ENCODE measurements at regions not wholly inside any gene's neighbourhood (a gene's known extent, or its start where the extent isn't known, plus 50 kb on each side); places are given as distances from the start of the nearest gene placed in this dataset.

DNA sequence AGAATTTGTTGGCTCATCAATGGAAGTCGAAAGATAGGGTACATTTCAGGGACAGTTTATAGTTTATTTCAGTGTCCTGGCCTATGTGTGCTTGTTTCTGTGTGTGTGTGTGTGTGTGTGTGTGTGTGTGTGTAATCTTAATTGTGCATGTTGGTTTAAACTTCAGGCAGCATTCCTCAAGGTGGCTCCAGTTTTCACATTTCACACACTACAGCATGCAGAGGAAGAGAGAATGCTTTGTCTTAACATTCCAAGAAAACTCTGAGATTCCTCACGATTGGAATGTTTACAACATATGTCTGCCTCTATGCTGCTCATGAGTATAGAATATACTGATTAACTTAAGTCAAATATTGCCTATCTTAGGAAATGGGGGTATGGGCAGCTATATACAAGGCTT, 332.6 kb upstream of the EPHA7 start:
- no peak overlapping the region for H2BK12ac ChIP-seq (ENCODE audit: low read length)
- H3K14ac ChIP-seq (ENCODE audit: low read length), result no peak overlapping the region
- no peak overlapping the region for H4K12ac ChIP-seq (ENCODE audit: low read depth, low read length)
- no peaks in the 10 kb centered on the region for H3K27me3 ChIP-seq (ENCODE audit: insufficient read depth, low read length)
- H2AK5ac ChIP-seq (ENCODE audit: low read length), result no peak overlapping the region
- no peaks in the 10 kb centered on the region for H3K79me2 ChIP-seq (ENCODE audit: control insufficient read depth, insufficient read depth, low read length, poor library complexity)
- no peak overlapping the region for H2BK120ac ChIP-seq (ENCODE audit: insufficient read depth, low read length, poor library complexity)
- no peak overlapping the region for H4K91ac ChIP-seq (ENCODE audit: low read depth, low read length)
- DNase-seq, result no peak
- no peaks in the 10 kb centered on the region for H3K79me1 ChIP-seq (ENCODE audit: low read length)
- H4K8ac ChIP-seq (ENCODE audit: low read depth, low read length), result no peak overlapping the region
- H3K4me2 ChIP-seq (ENCODE audit: low read length), result no peak overlapping the region
- H3K9me3 ChIP-seq (ENCODE audit: insufficient read depth, low read depth, low read length), result no peaks in the 10 kb centered on the region
- H3K4me3 ChIP-seq (ENCODE audit: low read depth, low read length), result no peak overlapping the region
- no peaks in the 10 kb centered on the region for H3K36me3 ChIP-seq (ENCODE audit: control insufficient read depth in 1 of 2, insufficient read depth in 2 of 2, low read length in 2 of 2)
- H3K27ac ChIP-seq (ENCODE audit: low read depth, low read length), result no peak overlapping the region
- no peak overlapping the region for H3K23ac ChIP-seq (ENCODE audit: low read length)
- H3K9ac ChIP-seq (ENCODE audit: low read length), result no peak overlapping the region
- no peak overlapping the region for H3K4ac ChIP-seq (ENCODE audit: low read depth, low read length)
- H2AFZ ChIP-seq (ENCODE audit: insufficient read depth, low read length, poor library complexity), result no peak overlapping the region
- no peaks in the 10 kb centered on the region for H3K4me1 ChIP-seq (ENCODE audit: control insufficient read depth in 1 of 2, insufficient read depth in 2 of 2, low read length in 2 of 2)
- H2BK5ac ChIP-seq (ENCODE audit: low read depth, low read length, poor library complexity), result no peak overlapping the region
- H3K18ac ChIP-seq (ENCODE audit: low read length), result no peak overlapping the region
- WGBS (ENCODE audit: extremely low coverage, insufficient coverage, insufficient read length), result no CpG with 5 or more reads among the region's 2 CpGs

- no CpG with 5 or more reads among the region's 2 CpGs for WGBS (ENCODE audit: extremely low coverage, insufficient coverage, insufficient read length)
- no peak overlapping the region for H3K18ac ChIP-seq (ENCODE audit: low read length)
- H3K4me1 ChIP-seq (ENCODE audit: control insufficient read depth in 1 of 2, insufficient read depth in 2 of 2, low read length in 2 of 2), result no peaks in the 10 kb centered on the region
- H3K79me2 ChIP-seq (ENCODE audit: control insufficient read depth, insufficient read depth, low read length, poor library complexity), result no peaks in the 10 kb centered on the region
- no peak overlapping the region for H4K91ac ChIP-seq (ENCODE audit: low read depth, low read length)
- H3K36me3 ChIP-seq (ENCODE audit: control insufficient read depth in 1 of 2, insufficient read depth in 2 of 2, low read length in 2 of 2), result no peaks in the 10 kb centered on the region
- H2BK12ac ChIP-seq (ENCODE audit: low read length), result no peak overlapping the region
- no peak for DNase-seq
- H3K4me3 ChIP-seq (ENCODE audit: low read depth, low read length), result no peak overlapping the region
- H4K8ac ChIP-seq (ENCODE audit: low read depth, low read length), result no peak overlapping the region
- H3K23ac ChIP-seq (ENCODE audit: low read length), result no peak overlapping the region
- no peak overlapping the region for H2AFZ ChIP-seq (ENCODE audit: insufficient read depth, low read length, poor library complexity)
- H2BK120ac ChIP-seq (ENCODE audit: insufficient read depth, low read length, poor library complexity), result no peak overlapping the region
- H3K4me2 ChIP-seq (ENCODE audit: low read length), result no peak overlapping the region
- H3K9me3 ChIP-seq (ENCODE audit: insufficient read depth, low read depth, low read length), result no peaks in the 10 kb centered on the region
- H4K12ac ChIP-seq (ENCODE audit: low read depth, low read length), result no peak overlapping the region
- no peak overlapping the region for H3K9ac ChIP-seq (ENCODE audit: low read length)
- no peak overlapping the region for H2BK5ac ChIP-seq (ENCODE audit: low read depth, low read length, poor library complexity)
- no peak overlapping the region for H2AK5ac ChIP-seq (ENCODE audit: low read length)
- H3K14ac ChIP-seq (ENCODE audit: low read length), result no peak overlapping the region
- no peak overlapping the region for H3K4ac ChIP-seq (ENCODE audit: low read depth, low read length)
- H3K27ac ChIP-seq (ENCODE audit: low read depth, low read length), result no peak overlapping the region
- no peaks in the 10 kb centered on the region for H3K79me1 ChIP-seq (ENCODE audit: low read length)
- no peaks in the 10 kb centered on the region for H3K27me3 ChIP-seq (ENCODE audit: insufficient read depth, low read length)
Measured at GRCh38 chr6:93749930-93750329, 330.6 kb upstream of the EPHA7 start.

DNA sequence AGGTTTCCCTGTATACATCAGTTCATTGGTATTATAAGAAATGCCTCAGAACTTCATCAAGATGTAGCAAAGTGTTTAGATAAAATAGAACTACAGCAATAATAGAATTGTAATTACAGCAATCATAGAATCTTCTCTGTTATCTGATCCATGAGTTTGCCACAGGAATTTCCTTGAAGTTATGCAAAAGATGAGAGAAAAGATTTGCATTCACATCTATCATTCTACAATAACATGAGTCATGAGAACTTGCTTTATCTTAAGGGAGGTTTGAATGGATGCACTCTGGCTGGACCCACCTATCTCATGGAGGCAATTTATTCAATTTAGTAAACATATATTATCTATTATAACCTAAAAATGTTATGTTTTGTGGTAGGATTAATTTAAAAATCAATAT, 329.8 kb upstream of the EPHA7 start:
- Histone ChIP-seq H3K4me2 (ENCODE audit: low read length) (no peak overlapping the region), H4K91ac (ENCODE audit: low read depth, low read length) (no peak overlapping the region), H3K36me3 (ENCODE audit: control insufficient read depth in 1 of 2, insufficient read depth in 2 of 2, low read length in 2 of 2) (no peaks in the 10 kb centered on the region), H3K9me3 (ENCODE audit: insufficient read depth, low read depth, low read length) (no peaks in the 10 kb centered on the region), H3K4me1 (ENCODE audit: control insufficient read depth in 1 of 2, insufficient read depth in 2 of 2, low read length in 2 of 2) (no peaks in the 10 kb centered on the region), H4K12ac (ENCODE audit: low read depth, low read length) (no peak overlapping the region), H3K27ac (ENCODE audit: low read depth, low read length) (no peak overlapping the region), H2AK5ac (ENCODE audit: low read length) (no peak overlapping the region), H3K18ac (ENCODE audit: low read length) (no peak overlapping the region), H4K8ac (ENCODE audit: low read depth, low read length) (no peak overlapping the region), H2BK120ac (ENCODE audit: insufficient read depth, low read length, poor library complexity) (no peak overlapping the region), H3K79me2 (ENCODE audit: control insufficient read depth, insufficient read depth, low read length, poor library complexity) (no peaks in the 10 kb centered on the region), H3K9ac (ENCODE audit: low read length) (no peak overlapping the region), H3K4ac (ENCODE audit: low read depth, low read length) (no peak overlapping the region), H3K14ac (ENCODE audit: low read length) (no peak overlapping the region), H3K23ac (ENCODE audit: low read length) (no peak overlapping the region), H2BK5ac (ENCODE audit: low read depth, low read length, poor library complexity) (no peak overlapping the region), H2AFZ (ENCODE audit: insufficient read depth, low read length, poor library complexity) (no peak overlapping the region), H2BK12ac (ENCODE audit: low read length) (no peak overlapping the region), H3K27me3 (ENCODE audit: insufficient read depth, low read length) (no peaks in the 10 kb centered on the region), H3K79me1 (ENCODE audit: low read length) (no peaks in the 10 kb centered on the region), H3K4me3 (ENCODE audit: low read depth, low read length) (no peak overlapping the region)
- DNase-seq, result no peak

DNA sequence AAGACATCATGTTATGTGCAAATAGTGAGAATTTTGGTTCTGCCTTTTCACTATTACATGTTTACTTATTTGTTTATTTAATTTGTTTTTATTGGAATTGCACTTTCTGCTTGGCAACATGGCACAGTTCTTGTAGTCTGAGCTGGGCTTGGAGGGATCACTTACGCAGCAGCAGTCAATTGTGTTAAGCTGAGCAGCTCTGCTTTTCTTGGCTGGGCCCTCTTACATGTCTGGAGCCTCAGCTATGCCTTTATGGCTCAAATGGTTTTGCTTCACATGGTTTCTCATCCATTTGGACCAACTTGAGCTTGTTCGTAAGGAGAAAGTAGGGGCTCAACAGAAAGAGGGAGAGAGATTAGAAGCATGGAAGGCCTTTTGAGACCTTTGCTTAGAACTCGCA, 327.5 kb upstream of the EPHA7 start:
- Histone ChIP-seq H4K12ac (ENCODE audit: low read depth, low read length) (no peak overlapping the region), H2AFZ (ENCODE audit: insufficient read depth, low read length, poor library complexity) (no peak overlapping the region), H3K4me1 (ENCODE audit: control insufficient read depth in 1 of 2, insufficient read depth in 2 of 2, low read length in 2 of 2) (no peaks in the 10 kb centered on the region), H3K36me3 (ENCODE audit: control insufficient read depth in 1 of 2, insufficient read depth in 2 of 2, low read length in 2 of 2) (no peaks in the 10 kb centered on the region), H4K8ac (ENCODE audit: low read depth, low read length) (no peak overlapping the region), H3K27me3 (ENCODE audit: insufficient read depth, low read length) (no peaks in the 10 kb centered on the region), H3K27ac (ENCODE audit: low read depth, low read length) (no peak overlapping the region), H2BK5ac (ENCODE audit: low read depth, low read length, poor library complexity) (no peak overlapping the region), H3K79me1 (ENCODE audit: low read length) (no peaks in the 10 kb centered on the region), H3K79me2 (ENCODE audit: control insufficient read depth, insufficient read depth, low read length, poor library complexity) (no peaks in the 10 kb centered on the region), H3K4me3 (ENCODE audit: low read depth, low read length) (no peak overlapping the region), H2BK12ac (ENCODE audit: low read length) (no peak overlapping the region), H3K18ac (ENCODE audit: low read length) (no peak overlapping the region), H2AK5ac (ENCODE audit: low read length) (no peak overlapping the region), H3K23ac (ENCODE audit: low read length) (no peak overlapping the region), H3K4me2 (ENCODE audit: low read length) (no peak overlapping the region), H3K9ac (ENCODE audit: low read length) (no peak overlapping the region), H4K91ac (ENCODE audit: low read depth, low read length) (no peak overlapping the region), H2BK120ac (ENCODE audit: insufficient read depth, low read length, poor library complexity) (no peak overlapping the region), H3K4ac (ENCODE audit: low read depth, low read length) (no peak overlapping the region), H3K9me3 (ENCODE audit: insufficient read depth, low read depth, low read length) (no peaks in the 10 kb centered on the region), H3K14ac (ENCODE audit: low read length) (no peak overlapping the region)
- WGBS (ENCODE audit: extremely low coverage, insufficient coverage, insufficient read length), result no CpG with 5 or more reads among the region's 3 CpGs
- no peak for DNase-seq

- no peak for DNase-seq
- no peaks in the 10 kb centered on the region for H3K79me2 ChIP-seq (ENCODE audit: control insufficient read depth, insufficient read depth, low read length, poor library complexity)
- no CpG with 5 or more reads among the region's 2 CpGs for WGBS (ENCODE audit: extremely low coverage, insufficient coverage, insufficient read length)
Measured at GRCh38 chr6:93745306-93745705, 325.9 kb upstream of the EPHA7 start.

More at GRCh38 chr6:93745306-93745705, 325.9 kb upstream of the EPHA7 start:
- Histone ChIP-seq H3K4ac (ENCODE audit: low read depth, low read length) (no peak overlapping the region), H2BK120ac (ENCODE audit: insufficient read depth, low read length, poor library complexity) (no peak overlapping the region), H4K8ac (ENCODE audit: low read depth, low read length) (no peak overlapping the region), H3K4me2 (ENCODE audit: low read length) (no peak overlapping the region), H3K9ac (ENCODE audit: low read length) (no peak overlapping the region), H3K4me3 (ENCODE audit: low read depth, low read length) (no peak overlapping the region), H2BK5ac (ENCODE audit: low read depth, low read length, poor library complexity) (no peak overlapping the region), H3K27ac (ENCODE audit: low read depth, low read length) (no peak overlapping the region), H3K18ac (ENCODE audit: low read length) (no peak overlapping the region), H2AFZ (ENCODE audit: insufficient read depth, low read length, poor library complexity) (no peak overlapping the region), H3K79me1 (ENCODE audit: low read length) (no peaks in the 10 kb centered on the region), H3K9me3 (ENCODE audit: insufficient read depth, low read depth, low read length) (no peaks in the 10 kb centered on the region), H3K14ac (ENCODE audit: low read length) (no peak overlapping the region), H3K23ac (ENCODE audit: low read length) (no peak overlapping the region), H4K12ac (ENCODE audit: low read depth, low read length) (no peak overlapping the region), H3K36me3 (ENCODE audit: control insufficient read depth in 1 of 2, insufficient read depth in 2 of 2, low read length in 2 of 2) (no peaks in the 10 kb centered on the region), H2AK5ac (ENCODE audit: low read length) (no peak overlapping the region), H2BK12ac (ENCODE audit: low read length) (no peak overlapping the region), H4K91ac (ENCODE audit: low read depth, low read length) (no peak overlapping the region), H3K27me3 (ENCODE audit: insufficient read depth, low read length) (no peaks in the 10 kb centered on the region), H3K4me1 (ENCODE audit: control insufficient read depth in 1 of 2, insufficient read depth in 2 of 2, low read length in 2 of 2) (no peaks in the 10 kb centered on the region)

Measured in trophoblast cell (in vitro differentiated cells and primary cell).